Heart right ventricle (tissue), 16 donors: ENCODE measurements at regions not wholly inside any gene's neighbourhood (a gene's known extent, or its start where the extent isn't known, plus 50 kb on each side); places are given as distances from the start of the nearest gene placed in this dataset.
A peak's percentile ranks its signal among the peaks of the same experiment; 100 is the strongest.

Experiments
- ATAC-seq, 8 donors: fragments of 200-7000 bp; cut with Tn5 transposase; one replicate each; pipeline ENCODE4 v1.9.1; 2020; ENCODE audit warnings: mild to moderate bottlenecking in 8 of 8, moderate library complexity in 8 of 8, moderate number of reproducible peaks in 1 of 8
- DNase-seq, 2 donors: peaks; one replicate each; pipeline ENCODE4 v3.0.0-alpha.2; 2020
- H3K27ac ChIP-seq, 10 donors: fragments of 200-600 bp; sonication (generic) in 2 of 10; one replicate each; pipeline versions ENCODE4 v1.5.0 to v1.8.0; 2020 to 2022; ENCODE audit warnings: mild to moderate bottlenecking in 3 of 10
- H3K27me3 ChIP-seq, 7 donors: fragments of 200-600 bp; one replicate each; pipeline ENCODE4 v1.8.0; 2021 to 2022; ENCODE audit warnings: mild to moderate bottlenecking in 2 of 7
- H3K36me3 ChIP-seq, 9 donors: fragments of 200-600 bp; sonication (generic) in 1 of 9; one replicate each; pipeline versions ENCODE4 v1.5.0 to v1.8.0; 2020 to 2022; ENCODE audit warnings: mild to moderate bottlenecking in 2 of 9
- H3K4me1 ChIP-seq, 9 donors: fragments of 200-600 bp; sonication (generic) in 1 of 9; one replicate each; pipeline versions ENCODE4 v1.5.0 to v1.8.0; 2020 to 2022; ENCODE audit warnings: mild to moderate bottlenecking in 4 of 9
- H3K4me3 ChIP-seq, 10 donors: fragments of 200-600 bp; sonication (generic) in 2 of 10; one replicate each; pipeline versions ENCODE4 v1.5.0 to v1.8.0; 2020 to 2022; ENCODE audit warnings: mild to moderate bottlenecking in 7 of 10, moderate library complexity in 2 of 10
- H3K9me3 ChIP-seq, 11 donors: fragments of 200-600 bp in 10 of 11; sonication (generic) in 2 of 11; one replicate each; pipeline versions ENCODE4 v1.5.0 to v1.8.0; 2013 to 2022; ENCODE audit warnings: mild to moderate bottlenecking in 2 of 11, control low read depth in 1 of 11, moderate library complexity in 1 of 11
- CTCF ChIP-seq, 9 donors: fragments of 200-600 bp; sonication (generic) in 2 of 9; IDR thresholded peaks; one replicate each; pipeline versions ENCODE4 v1.5.0 to v1.8.0; 2021 to 2022; ENCODE audit warnings: antibody characterized with exemption in 9 of 9, mild to moderate bottlenecking in 5 of 9, moderate library complexity in 1 of 9
- WGBS, 2 donors: extraction: QIAGEN DNeasy Blood & Tissue Kit; methylation state at CpG; one replicate each; pipeline ENCODE4 v1.1.7; 2013; ENCODE audit warnings: inconsistent platforms in 1 of 2; 5-methylcytosine and 5-hydroxymethylcytosine counted together
- intact Hi-C, 10 donors: fragments of 100-400 bp; cut with DNase I; formaldehyde crosslinking; loops; one replicate each; pipeline versions ENCODE4 v1.11.1 to v1.14.2; 2022
- donor health status: Arrhythmogenic right ventricular cardiomyopathy.
- donor health status: ischemic (EF 13 %, LVEDD 7.1; RV severe dilation, severe dysfunction).
- donor health status: healthy with polysubstance abuse.
- donor health status: DM: no; HTN: yes; CAD: no.
- donor health status: DM: no; HTN: no; CAD: no.
- donor health status: ischemic (EF 25% LVEDD 6.9; RV normal size, moderate dysfunction).
- donor health status: ischemic (EF 25% LVEDD 5.7; RV mildly dilated, moderate dysfunction).
- donor health status: healthy.
- donor health status: DM: yes; HTN: yes; CAD: no.
- donor health status: Ischemic cardiomyopathy.
- donor health status: ischemic (EF 35%, LVEDD 5.7; RV mildly dilated, moderate dysfunction).
- donor health status: nonischemic (EF 11% LVEDD 7.7; RV severe dilation, severe dysfunction).
- donor health status: DM: yes; HTN: yes; CAD: no.
- donor health status: PGD.
- donor health status: ischemic (EF 29% LVEDD 5.4; RV normal size, mild dysfunction).
- donor health status: nonischemic (EF 23%, LVEDD 6.1; RV moderate dilation, normal function).

- WGBS, 2 donors: 62 to 84% methylated on average over 2 of the region's 2 CpGs
- intact Hi-C loops: no loop called here
- DNase-seq: no peak
- Histone ChIP-seq H3K27ac (no peak overlapping the region), H3K36me3 (no peaks in the 10 kb centered on the region), H3K4me3 (no peak overlapping the region), H3K27me3 (no peaks in the 10 kb centered on the region), H3K9me3 (peaks cover 0 to 27% (median 14%) of the 10 kb centered on the region in 11 donors), H3K4me1 (no peaks in the 10 kb centered on the region)
- TF ChIP-seq CTCF (IDR thresholded peaks at IDR 0.05): no peak
- no peak for ATAC-seq
These were observed 65.6 kb downstream of the DDIT4L start for GRCh38 chr4:100124715-100125114.

GRCh38 chr4:100118181-100118580 lies 72.1 kb downstream of the DDIT4L start:
- DNase-seq (no peak), ATAC-seq (no peak)
- Histone ChIP-seq H3K36me3 (no peaks in the 10 kb centered on the region), H3K4me3 (no peak overlapping the region), H3K9me3 (no peaks in the 10 kb centered on the region), H3K4me1 (peaks cover 0 to 7% (median 0%) of the 10 kb centered on the region in 9 donors), H3K27me3 (no peaks in the 10 kb centered on the region), H3K27ac (no peak overlapping the region)
- intact Hi-C loops: loop anchor here in 1 of 10 donors (10.0 kb wide), 1 partner anchor 47 kb away; no protein-coding TSS in a partner anchor
- whole genome bisulfite sequencing, 2 donors: 75 to 80% methylated on average over 2 of the region's 2 CpGs
- no peak for TF ChIP-seq CTCF (IDR thresholded peaks at IDR 0.05)

GRCh38 chr4:100117750-100118149 lies 72.5 kb downstream of the DDIT4L start:
- Histone ChIP-seq H3K27ac (no peak overlapping the region), H3K4me1 (peaks cover 0 to 7% (median 0%) of the 10 kb centered on the region in 9 donors), H3K4me3 (no peak overlapping the region), H3K36me3 (no peaks in the 10 kb centered on the region), H3K27me3 (no peaks in the 10 kb centered on the region), H3K9me3 (no peaks in the 10 kb centered on the region)
- intact Hi-C loops: loop anchor here in 1 of 10 donors (10.0 kb wide), 1 partner anchor 47 kb away; no protein-coding TSS in a partner anchor
- 85 to 86% methylated on average over 3 of the region's 3 CpGs for WGBS, 2 donors
- DNase-seq (no peak), ATAC-seq (no peak)
- no peak for TF ChIP-seq CTCF (IDR thresholded peaks at IDR 0.05)

- ATAC-seq (peak in 2 of 8 donors; percentile 42 to 50), DNase-seq (peak in 1 of 2 donors; percentile 8)
- no peak for TF ChIP-seq CTCF (IDR thresholded peaks at IDR 0.05)
- Histone ChIP-seq H3K4me1 (peaks cover 0 to 7% (median 0%) of the 10 kb centered on the region in 9 donors), H3K9me3 (no peaks in the 10 kb centered on the region), H3K27me3 (no peaks in the 10 kb centered on the region), H3K36me3 (no peaks in the 10 kb centered on the region), H3K4me3 (no peak overlapping the region), H3K27ac (no peak overlapping the region)
- WGBS, 2 donors: 75 to 81% methylated on average over 4 of the region's 4 CpGs
- intact Hi-C loops: loop anchor here in 1 of 10 donors (10.0 kb wide), 1 partner anchor 50 kb away; no protein-coding TSS in a partner anchor
These were observed 75.4 kb downstream of the DDIT4L start for GRCh38 chr4:100114909-100115308.
